Right renal pelvis (tissue), 4 donors: ENCODE measurements at regions not wholly inside any gene's neighbourhood (a gene's known extent, or its start where the extent isn't known, plus 50 kb on each side); places are given as distances from the start of the nearest gene placed in this dataset.

ENCODE experiments used
- DNase-seq, 4 donors: peaks; one replicate each; pipeline ENCODE4 v3.0.0-alpha.2; 2013; ENCODE audit warnings: low read depth in 4 of 4, low spot score in 3 of 4, missing footprints in 1 of 4

DNA sequence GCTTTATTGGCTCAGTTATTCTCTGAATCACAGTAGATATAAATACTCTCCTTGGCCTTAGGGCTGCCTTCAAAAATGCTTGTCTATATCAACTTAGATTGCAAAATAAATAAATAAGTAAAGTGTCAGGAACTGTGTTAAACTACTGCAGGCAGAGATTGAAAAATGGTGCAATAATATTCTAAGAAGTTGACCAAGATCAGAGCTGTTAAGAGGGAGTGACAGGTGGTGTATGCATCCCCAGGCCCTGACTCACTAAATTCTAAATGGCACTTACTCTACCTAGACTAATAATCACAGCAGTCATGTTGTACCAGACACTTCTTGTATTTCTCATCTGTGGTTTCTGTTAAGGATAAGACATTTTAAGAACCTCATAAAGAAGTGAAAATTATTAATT, 235.1 kb upstream of the SPOCK3 start:
- no peak for DNase-seq

DNA sequence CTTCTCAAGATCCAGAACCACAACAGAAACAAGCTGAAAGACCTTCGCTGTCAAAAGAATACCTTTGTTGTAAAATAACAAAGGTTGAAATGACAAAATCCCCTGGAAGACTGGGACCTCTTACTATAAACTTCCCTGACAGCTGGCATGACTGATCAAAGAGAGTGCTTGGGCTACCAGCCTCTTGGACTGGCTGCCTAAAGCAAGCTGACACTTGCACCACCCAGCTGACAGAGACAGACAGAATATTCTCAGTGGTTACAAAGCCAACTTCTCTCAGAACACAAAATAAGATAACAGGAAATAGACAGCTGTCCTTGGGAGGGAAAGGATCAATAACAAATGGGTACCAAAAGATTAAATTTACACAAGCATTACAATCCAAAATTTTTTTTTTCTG, 241.7 kb upstream of the SPOCK3 start:
- no peak for DNase-seq

DNA sequence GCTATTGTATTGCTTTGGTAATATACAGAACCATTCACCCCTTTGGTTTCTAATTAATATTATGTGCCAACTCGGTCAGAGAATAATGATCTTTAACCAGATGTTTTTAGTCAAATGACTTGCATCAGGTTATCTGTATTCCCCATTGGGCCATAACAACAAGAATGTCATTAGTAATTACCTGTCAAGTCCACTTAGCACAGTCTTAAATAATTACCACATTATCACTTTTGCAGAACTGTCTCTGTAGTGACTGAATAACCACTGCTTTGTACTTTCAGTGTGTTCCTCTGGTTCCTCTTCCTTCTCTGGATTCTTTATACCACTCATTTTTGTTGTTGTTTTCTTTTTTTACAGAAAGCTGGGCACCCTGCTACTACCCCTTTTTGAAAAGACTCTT, 257.7 kb upstream of the SPOCK3 start:
- no peak for DNase-seq

DNA sequence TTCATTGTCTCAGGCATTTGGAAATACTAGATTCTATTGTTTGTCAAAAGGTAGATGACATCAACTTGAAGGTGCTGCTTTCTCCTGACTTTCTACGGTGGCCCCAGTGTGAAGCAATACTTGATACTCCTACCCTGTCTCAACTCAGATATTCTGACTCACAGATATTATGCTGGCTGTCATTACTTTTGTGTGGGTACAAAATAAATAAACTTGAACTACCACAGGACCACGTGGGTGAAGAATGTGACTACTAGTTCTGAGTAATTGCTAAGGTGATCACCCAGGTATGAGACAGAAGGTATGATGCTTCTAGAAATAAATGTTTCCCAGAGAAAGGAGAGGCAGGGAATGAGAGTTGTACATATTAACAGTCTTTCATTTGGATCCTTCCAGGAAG, 275.3 kb upstream of the SPOCK3 start:
- no peak for DNase-seq

DNA sequence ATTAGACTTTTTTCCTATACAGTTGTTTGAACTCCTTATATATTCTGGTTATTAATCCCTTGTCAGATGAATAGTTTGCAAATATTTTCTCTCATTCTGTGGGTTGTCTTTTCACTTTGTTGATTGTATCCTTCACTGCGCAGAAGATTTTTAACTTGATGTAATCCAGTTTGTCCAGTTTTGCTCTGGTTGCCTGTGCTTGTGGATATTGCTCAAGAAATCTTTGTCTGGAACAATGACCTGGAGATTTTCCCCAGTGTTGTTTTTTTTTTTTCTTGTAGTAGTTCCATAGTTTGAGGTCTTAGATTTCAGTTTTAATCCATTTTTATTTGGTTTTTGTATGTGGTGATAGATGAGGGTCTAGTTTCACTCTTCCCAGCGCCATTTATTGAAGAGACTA, 289.8 kb upstream of the SPOCK3 start:
- DNase-seq = no peak

DNA sequence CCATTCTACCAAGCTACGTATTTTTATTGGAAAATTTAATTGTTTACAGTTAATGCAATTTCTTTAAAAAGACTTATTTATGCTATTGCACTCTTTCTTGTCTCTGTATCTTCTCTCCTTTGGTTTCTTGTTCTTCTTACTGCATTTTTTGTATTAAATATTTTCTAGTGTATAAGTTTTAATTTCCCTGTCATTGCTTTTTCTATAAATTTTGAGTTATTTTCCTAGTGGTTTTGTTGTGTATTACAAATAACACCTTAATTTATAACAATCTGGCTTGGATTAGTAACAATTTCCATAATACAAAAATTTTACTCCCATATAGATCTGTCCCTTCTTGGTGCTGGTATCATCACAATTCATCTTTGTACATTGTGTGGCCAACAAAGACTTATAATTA, 303.5 kb upstream of the SPOCK3 start:
- DNase-seq = no peak

DNA sequence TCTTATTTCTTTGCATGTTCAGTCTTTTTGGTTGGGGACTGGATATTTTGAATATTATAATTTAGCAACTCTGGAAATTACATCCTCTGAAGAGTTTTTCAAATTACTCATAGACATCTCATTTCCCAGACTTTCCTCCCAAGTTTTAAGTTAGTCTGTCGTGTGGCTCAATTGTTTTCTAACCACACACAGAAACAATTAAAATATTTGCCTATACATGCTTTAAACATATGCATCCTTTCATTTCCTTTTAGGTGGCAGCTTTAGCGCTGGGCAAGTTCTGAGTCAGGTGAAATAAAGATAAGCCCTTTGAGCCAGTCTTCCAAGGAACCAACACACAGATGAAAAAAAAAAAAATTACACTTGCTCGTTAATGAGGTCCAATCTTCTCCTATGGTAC, 307.0 kb upstream of the SPOCK3 start:
- no peak for DNase-seq

DNA sequence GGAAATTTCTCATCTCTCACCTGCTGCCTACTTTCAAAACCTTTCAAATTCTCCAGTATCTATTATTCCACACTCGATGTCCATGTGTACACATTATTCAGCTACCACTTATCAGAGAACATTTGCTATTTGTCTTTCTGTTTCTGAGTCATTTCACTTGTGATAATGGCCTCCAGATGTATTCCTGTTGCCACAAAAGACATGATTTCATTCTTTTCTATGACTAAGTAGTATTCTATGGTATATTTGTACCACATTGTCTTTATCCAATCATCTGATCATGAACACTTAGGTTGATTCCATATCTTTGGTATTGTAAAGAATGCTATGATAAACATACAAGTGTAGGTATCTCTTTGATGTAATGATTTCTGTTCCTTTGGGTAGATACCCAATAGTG, 310.1 kb upstream of the SPOCK3 start:
- DNase-seq = no peak

DNA sequence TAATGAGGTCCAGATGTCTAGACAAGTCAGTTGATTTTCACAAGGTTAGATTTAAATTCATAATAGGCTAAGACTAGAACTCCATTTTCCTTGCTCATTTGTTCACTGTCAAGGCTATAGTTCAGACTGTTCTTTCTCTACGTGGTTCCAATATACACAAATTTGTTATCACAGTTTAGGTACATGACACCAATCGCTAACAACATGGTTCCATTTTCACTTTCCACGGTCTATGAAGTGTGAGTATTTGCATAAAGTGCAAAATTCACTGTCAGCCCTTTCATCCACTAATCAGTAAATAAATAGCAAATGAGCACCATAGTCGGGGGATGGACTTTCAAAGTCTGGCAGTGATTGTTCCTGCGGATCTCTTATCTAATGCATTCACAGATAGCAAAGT, 315.7 kb upstream of the SPOCK3 start:
- DNase-seq = no peak

DNA sequence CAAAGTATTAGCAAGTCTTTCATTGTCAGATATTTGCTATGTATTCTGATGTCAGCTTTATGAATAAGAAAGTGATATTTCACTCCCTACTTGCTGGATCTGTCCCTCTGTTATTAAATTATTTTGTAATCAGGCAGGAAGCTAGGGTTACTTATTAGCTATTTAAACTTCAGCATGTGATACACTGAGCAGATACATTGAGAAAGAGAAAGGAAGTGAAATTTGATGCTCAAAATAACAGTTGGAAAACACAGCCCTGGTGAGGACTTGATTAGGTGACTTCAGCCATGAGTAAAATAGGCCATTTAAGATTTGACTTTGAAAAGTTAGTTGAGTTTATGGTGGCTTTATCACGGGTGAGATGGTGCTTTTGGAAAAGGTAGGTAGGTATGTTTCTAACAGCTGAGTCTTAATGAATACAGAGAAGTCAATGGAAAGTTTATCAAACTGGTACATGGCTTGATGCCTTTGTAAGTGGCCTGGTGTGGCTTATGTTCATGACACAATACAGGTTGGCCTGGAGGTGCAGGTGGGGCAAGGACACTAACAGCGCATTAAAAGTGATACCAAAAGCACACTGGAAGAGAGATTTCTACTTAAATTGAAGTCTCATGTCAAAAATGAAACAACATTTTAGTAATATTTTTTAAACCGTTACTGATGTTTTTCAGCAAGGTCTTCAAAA, 321.2 kb upstream of the SPOCK3 start:
- DNase-seq = peak in 1 of 4 donors; percentile 7

DNA sequence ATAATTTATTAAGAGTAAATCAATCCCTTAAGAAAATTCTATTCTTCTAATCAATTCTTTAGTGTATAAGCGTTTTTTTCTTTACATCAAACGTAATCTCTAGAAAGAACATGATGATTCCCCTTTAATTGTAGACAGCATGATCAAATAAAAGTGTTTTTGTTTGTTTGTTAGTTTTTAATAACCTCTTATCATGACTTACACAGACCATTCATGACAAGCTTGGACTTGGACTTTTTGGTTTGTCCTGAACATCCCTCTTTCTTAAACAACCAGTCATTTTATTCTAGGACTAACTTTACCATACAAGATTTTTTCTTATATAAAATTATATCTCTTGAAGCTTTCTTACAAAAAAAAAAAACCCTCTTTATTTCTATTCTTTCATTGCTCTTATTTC, 344.6 kb upstream of the SPOCK3 start:
- no peak for DNase-seq

DNA sequence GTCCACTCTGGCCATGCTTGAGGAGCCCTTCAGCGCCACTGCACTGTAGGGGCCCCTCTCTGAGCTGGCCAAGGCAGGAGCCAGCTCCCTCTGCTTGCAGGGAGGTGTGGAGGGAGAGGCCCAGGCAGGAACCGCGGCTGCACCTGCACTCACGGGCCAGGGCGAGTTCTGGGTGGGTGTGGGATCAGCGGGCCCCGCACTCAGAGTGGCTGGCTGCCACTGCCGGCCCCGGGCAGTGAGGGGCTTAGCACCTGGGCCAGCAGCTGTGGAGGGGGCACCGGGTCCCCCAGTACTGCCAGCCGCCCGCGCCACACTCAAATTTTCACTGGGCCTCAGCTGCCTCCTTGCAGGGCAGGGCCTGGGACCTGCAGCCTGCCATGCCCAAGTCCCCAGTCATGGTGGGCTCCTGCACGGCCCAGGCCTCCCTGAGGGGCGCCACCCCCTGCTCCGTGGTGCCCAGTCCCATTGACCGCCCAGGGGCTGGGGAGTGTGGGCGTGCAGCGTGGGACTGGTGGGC, 347.2 kb upstream of the SPOCK3 start:
- no peak for DNase-seq

DNA sequence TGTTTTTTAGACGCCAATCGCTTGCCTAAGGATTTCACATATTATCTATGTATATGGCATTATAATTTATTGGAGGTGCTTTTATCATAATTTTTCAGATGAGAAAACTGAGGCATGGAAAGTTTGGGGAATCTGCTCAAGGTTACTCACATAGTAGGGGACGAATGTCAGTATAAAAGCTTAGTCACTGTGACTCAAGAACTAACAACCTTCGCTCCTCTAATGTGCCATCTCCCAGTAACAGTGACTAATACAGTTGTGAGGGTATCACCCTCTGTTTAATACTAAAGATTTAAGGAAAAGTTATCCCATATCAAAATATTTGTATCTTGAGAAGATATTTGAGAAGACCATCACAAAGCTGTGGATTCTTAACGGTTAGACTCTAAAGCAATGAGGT, 353.1 kb upstream of the SPOCK3 start:
- no peak for DNase-seq

DNA sequence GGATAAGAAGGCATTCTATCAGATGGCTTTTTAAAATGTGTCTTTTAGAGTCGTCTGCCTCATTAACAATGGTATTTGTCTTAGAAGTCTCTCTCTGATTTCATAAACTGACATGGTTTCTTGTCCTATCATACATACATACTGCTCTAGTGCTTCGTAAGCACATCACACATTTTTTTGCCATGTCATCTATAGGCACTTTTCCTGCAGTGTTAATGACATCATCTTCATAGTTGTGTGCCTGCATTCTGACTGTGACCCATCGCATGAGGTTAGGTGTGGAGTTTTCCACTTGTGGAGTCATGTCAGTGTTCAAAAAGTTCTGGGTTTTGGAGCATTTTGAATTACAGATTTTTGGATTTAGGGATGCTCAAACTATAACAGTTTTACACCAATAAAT, 361.6 kb upstream of the SPOCK3 start:
- no peak for DNase-seq

DNA sequence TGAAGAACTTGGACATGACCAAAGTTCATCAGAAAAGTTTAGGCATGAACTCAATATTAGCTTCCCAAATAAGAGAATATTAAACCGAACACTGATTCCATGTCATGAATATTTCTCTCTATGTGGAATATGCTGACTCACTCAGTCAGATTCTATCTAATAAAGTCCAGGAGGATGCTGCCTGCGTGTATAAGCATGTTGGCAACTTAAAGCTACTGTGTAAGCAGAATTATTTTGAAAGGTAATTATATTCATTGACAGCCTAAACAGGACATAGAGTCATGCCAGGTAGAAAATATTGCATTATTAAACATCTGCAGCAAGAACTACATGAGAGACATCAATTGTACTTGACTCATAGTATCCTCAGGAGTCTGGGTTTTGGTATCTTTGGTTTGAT, 367.9 kb upstream of the SPOCK3 start:
- DNase-seq = no peak

DNA sequence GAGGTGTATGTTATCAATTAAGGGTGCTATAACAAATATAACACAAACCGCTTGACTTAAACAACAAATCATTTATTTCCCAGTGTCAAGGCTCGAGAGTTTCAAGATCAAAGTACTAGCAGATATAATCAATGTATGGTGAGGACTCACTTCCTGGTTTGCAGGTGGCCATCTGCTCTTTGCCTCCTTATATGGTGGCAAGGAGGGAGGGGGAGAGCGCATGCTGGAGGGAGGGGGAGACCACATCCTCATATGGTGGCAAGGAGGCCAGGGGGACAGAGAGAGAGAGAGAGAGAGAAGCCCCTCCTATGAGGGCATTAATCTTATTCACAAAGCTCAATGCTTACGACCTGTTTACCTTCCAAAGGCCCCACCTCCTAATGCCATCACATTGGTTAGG, 372.3 kb upstream of the SPOCK3 start:
- DNase-seq = no peak

DNA sequence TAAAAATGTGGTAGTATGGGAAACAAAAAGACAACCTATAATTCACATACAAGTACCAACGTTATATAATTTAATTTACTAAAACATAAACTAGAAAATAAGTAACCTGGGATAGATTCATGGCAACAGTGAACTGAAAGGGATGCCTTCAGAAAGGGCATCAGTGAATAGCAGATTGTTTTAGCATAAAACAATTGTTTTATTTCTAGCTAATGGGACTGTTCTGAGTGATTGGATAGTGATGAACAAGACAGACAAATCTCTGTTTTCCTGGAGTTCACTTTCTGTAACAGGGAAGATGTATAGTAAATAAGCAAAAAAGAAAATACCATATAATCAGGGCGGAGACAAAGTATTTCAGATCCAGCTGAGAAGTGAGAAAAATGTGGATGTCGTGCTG, 379.1 kb upstream of the SPOCK3 start:
- DNase-seq = no peak

DNA sequence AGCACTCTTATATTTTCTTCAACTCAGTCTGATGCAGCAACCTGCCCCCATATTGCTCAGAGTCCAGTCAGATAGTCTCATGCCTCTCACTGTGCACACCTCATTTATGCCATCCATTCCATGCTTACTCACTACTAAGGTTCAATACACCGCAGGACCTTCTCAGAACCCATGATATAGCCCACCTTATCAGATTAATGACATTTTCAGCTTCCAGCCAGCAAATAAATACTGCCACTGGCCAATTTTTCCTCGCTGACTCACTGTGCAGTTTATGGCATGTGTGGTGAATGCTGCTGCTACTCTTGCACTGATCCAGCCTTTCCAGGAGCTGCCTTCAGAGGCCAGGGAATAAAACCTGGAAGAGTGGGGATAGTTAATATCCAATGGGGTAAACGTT, 380.6 kb upstream of the SPOCK3 start:
- no peak for DNase-seq

DNA sequence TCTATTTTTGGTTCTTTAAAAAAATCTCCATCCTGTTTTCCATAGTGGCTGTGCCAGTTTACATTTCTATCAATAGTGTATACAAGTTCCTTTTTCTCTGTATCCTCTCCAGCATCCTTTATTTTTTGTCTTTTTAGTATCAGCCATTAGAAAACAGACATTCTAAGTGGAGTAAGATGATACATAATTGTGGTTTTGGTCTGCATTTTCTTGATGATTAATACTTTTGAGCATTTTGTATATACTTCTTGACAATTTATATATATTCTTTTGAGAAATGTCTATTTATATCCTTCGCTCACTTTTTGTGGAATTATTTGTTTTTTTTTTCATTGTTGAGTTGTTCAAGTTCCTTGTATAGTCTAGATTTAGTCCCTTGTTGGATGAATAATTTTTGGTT, 382.2 kb upstream of the SPOCK3 start:
- no peak for DNase-seq

DNA sequence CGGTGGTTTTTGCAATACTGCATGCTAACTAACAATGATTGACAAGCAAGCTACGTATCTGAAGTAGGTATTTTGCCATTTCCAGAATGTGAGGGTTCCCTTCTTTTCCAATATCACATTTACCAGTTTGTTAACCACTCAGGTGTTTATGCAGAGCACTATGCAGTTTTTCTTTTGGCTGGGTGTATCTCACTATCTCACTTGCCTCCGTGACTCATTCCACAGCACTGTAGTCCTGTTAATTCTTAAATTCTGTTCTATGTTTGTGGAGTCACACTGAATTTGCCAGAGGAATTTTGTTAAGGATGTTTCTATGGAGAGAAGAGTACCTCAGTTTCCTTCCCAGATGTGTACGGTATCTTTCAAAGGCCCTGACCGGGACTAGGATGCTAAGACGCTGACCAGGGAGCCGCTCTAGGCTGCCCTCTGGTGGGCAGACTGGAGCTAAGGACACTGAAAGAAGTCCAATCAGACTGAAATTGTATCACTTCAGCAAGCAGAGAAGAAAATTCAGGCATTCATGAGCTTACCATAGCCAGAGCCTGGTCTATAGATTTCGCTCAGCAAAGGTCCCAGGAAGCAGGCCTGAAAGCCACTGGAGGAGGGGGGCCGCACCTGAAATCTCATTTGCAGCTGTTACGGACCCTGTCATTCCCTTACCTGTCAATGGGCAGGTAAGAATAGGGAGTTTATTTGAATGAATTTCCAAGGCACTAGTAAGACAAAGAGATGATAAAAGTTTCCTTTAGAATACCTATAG, 388.4 kb upstream of the SPOCK3 start:
- peak; percentile 31 to 46 (median 38) for DNase-seq

DNA sequence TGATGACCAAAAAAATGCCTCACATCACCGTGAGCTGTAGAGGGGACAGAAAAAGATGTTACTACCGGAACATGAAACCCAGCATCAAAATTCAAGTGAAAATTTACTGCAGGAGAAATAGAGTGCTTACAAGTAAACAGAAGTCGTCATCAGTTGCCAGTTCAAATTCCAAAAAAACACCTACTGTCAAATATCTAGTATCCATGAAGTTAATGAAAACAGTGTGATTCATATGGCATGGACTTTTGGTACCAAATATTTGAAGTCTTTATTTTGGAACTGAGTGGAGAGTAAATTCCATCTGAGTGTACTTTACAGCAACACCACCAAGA, 388.9 kb upstream of the SPOCK3 start:
- DNase-seq = no peak

DNA sequence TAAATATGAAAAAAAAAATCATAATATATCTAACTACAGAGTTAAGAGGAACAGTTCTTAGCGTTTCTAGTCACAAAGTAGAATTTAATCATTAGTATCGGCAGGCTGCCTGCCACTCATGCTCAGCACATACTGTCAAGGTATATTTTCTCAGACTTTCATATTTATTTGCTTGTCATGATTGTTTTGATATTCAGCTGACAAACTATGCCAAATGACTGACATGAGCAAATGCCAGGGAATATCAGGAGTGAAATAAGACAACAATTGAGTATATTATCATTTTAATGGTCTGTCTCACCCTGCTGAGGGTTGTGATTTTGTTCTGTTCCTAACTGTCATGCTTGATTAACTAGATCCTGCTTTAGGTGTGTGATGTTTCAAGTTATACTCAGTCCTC, 395.0 kb upstream of the SPOCK3 start:
- no peak for DNase-seq

DNA sequence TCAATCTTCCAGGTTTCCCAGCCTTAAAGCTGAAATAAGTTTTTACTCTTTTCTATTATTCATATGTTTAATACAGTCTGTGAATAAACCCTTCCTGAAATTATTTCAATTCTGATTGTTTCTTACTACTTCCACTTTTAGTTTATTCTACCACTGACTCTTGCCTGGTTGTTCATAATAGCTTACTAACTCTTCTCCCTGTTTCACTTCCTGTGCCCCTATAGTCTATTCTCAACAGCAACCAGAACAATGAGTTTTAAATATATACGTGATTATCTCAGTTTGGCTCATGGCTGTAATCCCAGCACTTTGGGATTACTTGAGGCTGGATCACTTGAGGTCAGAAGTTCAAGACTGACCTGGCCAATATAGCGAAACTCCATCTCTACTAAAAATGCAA, 408.0 kb upstream of the SPOCK3 start:
- no peak for DNase-seq
